HCT116 (cell line): ENCODE measurements at regions not wholly inside any gene's neighbourhood (a gene's known extent, or its start where the extent isn't known, plus 50 kb on each side); places are given as distances from the start of the nearest gene placed in this dataset.

Source experiments
- EZH2 ChIP-seq: fragments of 200-600 bp; sonication (generic); IDR thresholded peaks from 2 replicates; pipeline ENCODE4 v1.6.1; 2017; ENCODE audit warnings: antibody characterized with exemption, mixed run types
- JUND ChIP-seq: IDR thresholded peaks from 2 replicates; pipeline ENCODE4 v1.6.1; 2012
- POLR2A ChIP-seq: IDR thresholded peaks from 2 replicates; pipeline ENCODE4 v1.7.0; 2011; ENCODE audit warnings: borderline replicate concordance; ENCODE audit not compliant: insufficient read depth, insufficient read length; ENCODE audit errors: extremely low read depth
- RAD21 ChIP-seq: IDR thresholded peaks from 2 replicates; pipeline ENCODE4 v1.6.1; 2012; ENCODE audit warnings: low read depth, mild to moderate bottlenecking
- TF ChIP-seq, protein P1 (sequence below): IDR thresholded peaks from 2 replicates; pipeline ENCODE4 v1.6.1; 2012
- TF ChIP-seq, protein P2 (sequence below): IDR thresholded peaks from 2 replicates; pipeline ENCODE4 v1.6.1; 2011; ENCODE audit warnings: mild to moderate bottlenecking, low read length, moderate library complexity; ENCODE audit not compliant: insufficient replicate concordance; ENCODE audit errors: extremely low read depth
- TF ChIP-seq, protein P3 (sequence below), 3 experiments: fragments of 200-600 bp in 1 of 3; sonication (generic) in 1 of 3; IDR thresholded peaks in 2 of 3; conservative IDR thresholded peaks in 1 of 3; 2 replicates each; pipeline ENCODE4 v1.5.1; 2012 to 2017; ENCODE audit warnings: low read depth in 2 of 3, low read length in 2 of 3, antibody characterized with exemption in 1 of 3, borderline replicate concordance in 1 of 3, control low read depth in 1 of 3, mild to moderate bottlenecking in 1 of 3, mixed read lengths in 1 of 3, mixed run types in 1 of 3, moderate library complexity in 1 of 3; ENCODE audit not compliant: insufficient read depth in 1 of 3
- TF ChIP-seq, protein P4 (sequence below): IDR thresholded peaks from 2 replicates; pipeline ENCODE4 v1.6.1; 2012; ENCODE audit warnings: low read depth

DNA sequence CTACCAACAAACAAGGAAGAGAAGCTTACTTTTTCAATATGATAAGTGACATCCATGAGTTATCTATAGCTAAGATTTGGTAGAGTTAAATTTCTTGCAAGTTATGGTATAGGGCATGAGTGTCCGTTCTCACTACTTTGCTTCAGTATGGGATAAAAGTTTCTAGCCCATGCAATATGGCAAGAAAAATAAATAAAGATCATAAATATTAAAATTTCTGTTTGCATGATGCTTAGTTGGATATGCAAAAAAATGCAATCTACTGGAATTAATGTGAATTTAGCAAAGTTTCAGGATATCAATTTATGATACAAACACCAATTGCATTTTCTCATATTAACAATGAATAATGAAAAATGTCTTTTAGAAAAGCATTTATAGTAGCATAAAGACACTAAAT, 148.7 kb upstream of the ADARB2 start:
- TF ChIP-seq, protein P1, sequence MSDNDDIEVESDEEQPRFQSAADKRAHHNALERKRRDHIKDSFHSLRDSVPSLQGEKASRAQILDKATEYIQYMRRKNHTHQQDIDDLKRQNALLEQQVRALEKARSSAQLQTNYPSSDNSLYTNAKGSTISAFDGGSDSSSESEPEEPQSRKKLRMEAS, result no peak
- no peak for TF ChIP-seq POLR2A
- no peak for TF ChIP-seq JUND
- no peak for TF ChIP-seq RAD21
- TF ChIP-seq EZH2, result no peak
- TF ChIP-seq, protein P2, sequence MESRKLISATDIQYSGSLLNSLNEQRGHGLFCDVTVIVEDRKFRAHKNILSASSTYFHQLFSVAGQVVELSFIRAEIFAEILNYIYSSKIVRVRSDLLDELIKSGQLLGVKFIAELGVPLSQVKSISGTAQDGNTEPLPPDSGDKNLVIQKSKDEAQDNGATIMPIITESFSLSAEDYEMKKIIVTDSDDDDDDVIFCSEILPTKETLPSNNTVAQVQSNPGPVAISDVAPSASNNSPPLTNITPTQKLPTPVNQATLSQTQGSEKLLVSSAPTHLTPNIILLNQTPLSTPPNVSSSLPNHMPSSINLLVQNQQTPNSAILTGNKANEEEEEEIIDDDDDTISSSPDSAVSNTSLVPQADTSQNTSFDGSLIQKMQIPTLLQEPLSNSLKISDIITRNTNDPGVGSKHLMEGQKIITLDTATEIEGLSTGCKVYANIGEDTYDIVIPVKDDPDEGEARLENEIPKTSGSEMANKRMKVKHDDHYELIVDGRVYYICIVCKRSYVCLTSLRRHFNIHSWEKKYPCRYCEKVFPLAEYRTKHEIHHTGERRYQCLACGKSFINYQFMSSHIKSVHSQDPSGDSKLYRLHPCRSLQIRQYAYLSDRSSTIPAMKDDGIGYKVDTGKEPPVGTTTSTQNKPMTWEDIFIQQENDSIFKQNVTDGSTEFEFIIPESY, result no peak
- TF ChIP-seq, protein P3, sequence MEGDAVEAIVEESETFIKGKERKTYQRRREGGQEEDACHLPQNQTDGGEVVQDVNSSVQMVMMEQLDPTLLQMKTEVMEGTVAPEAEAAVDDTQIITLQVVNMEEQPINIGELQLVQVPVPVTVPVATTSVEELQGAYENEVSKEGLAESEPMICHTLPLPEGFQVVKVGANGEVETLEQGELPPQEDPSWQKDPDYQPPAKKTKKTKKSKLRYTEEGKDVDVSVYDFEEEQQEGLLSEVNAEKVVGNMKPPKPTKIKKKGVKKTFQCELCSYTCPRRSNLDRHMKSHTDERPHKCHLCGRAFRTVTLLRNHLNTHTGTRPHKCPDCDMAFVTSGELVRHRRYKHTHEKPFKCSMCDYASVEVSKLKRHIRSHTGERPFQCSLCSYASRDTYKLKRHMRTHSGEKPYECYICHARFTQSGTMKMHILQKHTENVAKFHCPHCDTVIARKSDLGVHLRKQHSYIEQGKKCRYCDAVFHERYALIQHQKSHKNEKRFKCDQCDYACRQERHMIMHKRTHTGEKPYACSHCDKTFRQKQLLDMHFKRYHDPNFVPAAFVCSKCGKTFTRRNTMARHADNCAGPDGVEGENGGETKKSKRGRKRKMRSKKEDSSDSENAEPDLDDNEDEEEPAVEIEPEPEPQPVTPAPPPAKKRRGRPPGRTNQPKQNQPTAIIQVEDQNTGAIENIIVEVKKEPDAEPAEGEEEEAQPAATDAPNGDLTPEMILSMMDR (IDR thresholded peaks at IDR 0.05 in 2 of 3, conservative IDR thresholded peaks at IDR 0.05 in 1 of 3; ENCODE audit: borderline replicate concordance in 1 of 3, insufficient read depth in 1 of 3, low read depth in 2 of 3, low read length in 2 of 3), result no peak
- TF ChIP-seq, protein P4, sequence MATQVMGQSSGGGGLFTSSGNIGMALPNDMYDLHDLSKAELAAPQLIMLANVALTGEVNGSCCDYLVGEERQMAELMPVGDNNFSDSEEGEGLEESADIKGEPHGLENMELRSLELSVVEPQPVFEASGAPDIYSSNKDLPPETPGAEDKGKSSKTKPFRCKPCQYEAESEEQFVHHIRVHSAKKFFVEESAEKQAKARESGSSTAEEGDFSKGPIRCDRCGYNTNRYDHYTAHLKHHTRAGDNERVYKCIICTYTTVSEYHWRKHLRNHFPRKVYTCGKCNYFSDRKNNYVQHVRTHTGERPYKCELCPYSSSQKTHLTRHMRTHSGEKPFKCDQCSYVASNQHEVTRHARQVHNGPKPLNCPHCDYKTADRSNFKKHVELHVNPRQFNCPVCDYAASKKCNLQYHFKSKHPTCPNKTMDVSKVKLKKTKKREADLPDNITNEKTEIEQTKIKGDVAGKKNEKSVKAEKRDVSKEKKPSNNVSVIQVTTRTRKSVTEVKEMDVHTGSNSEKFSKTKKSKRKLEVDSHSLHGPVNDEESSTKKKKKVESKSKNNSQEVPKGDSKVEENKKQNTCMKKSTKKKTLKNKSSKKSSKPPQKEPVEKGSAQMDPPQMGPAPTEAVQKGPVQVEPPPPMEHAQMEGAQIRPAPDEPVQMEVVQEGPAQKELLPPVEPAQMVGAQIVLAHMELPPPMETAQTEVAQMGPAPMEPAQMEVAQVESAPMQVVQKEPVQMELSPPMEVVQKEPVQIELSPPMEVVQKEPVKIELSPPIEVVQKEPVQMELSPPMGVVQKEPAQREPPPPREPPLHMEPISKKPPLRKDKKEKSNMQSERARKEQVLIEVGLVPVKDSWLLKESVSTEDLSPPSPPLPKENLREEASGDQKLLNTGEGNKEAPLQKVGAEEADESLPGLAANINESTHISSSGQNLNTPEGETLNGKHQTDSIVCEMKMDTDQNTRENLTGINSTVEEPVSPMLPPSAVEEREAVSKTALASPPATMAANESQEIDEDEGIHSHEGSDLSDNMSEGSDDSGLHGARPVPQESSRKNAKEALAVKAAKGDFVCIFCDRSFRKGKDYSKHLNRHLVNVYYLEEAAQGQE, result no peak
